ENCODE measurements at regions not wholly inside any gene's neighbourhood (a gene's known extent, or its start where the extent isn't known, plus 50 kb on each side); places are given as distances from the start of the nearest gene placed in this dataset.
"Not testable (repeated sequence)": the region's sequence is repeated elsewhere in the genome, so short reads cannot be mapped to it uniquely, and the experiment has no call there.

DNA sequence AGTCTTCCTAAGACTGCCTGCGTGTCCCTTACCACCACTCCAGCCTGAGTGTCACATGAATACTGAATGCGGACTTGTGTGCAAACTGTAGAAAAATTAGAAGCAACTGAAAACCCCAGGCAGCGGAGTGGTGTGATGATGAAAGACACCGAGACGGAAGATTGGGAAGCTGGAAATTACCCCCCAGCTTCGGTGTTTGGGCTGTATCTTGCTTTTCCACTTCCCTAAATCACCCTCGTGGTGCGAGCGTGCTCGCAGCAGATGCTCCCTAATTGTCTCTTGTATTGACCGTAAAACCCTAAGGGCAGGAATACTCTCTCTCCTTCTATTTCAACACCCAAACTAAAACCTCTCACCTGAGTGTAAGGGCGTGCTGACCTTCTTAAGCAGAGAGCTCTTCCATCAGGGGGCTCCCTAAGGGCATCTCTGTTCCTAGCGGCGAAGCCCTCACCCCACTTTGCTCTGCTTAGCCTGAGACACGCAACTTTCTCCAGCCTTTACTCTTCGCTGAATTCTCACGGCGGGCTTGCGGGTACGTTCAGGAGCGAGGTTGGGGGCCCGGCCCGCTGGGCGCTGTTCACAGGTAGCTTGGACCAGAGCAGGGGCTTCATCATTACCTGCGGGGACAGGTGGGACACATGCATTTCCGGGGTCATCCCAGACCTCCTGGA, 62.4 kb downstream of the CRYBB2 start:
- no peak for DNase-seq

DNA sequence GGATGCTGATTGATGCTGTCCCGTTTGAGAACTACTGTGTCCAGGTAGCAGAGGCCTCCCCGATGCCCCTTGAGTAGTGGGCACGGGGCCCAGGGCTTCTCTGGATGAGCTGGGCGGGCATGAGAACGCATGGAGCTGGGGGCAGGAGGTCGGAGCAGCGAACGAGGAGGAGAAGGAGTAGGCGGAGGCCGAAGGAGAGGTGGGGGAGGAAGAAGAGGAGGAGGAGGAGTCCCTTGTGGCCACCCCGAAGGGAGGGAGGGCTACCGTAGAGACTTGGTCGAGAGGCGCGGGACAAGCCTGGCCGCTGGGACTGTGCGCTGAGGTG, 62.9 kb downstream of the CRYBB2 start:
- DNase-seq = no peak

DNA sequence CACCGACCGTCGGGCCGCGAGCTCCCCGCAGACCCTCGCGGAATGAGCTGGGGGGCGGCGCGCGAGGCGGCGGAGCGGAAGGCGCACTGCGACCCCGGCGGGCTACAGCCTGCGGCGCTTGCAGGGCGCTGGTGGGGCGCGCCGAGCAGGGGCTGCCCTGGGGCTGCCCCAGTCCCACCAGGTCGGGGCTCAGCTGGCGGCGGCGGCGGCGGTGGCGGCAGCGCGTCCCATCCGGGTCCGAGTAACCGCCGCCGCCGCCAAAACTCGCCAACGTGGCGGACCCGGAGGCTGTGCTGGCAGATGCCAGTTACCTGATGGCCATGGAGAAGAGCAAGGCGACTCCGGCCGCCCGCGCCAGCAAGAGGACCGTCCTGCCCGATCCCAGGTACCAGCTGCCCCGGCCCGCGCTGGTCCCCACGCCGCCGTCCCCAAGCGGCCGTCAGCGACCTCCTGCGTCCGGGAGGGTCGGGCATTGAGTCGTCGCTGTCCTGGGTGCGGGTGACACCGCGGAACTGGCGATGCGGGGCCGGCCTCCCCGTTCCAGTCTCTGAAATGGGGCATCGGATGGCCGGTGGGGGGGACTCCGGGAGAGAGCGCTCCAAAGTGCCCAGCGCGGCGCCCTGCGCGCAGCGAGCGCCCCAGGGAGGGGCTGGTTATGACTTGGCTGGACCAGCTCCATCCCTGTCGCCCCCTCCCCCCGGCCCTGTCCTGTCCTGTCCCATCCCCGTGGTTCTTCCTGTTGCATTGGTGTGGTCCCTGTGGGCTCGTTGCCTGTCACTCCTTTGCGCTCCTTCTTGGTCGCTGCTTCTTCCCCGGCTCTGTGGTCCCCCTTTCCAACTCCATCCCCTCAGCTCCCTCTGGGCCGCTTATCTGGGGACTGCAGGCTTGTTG, 63.5 kb downstream of the CRYBB2 start:
- no peak for DNase-seq

DNA sequence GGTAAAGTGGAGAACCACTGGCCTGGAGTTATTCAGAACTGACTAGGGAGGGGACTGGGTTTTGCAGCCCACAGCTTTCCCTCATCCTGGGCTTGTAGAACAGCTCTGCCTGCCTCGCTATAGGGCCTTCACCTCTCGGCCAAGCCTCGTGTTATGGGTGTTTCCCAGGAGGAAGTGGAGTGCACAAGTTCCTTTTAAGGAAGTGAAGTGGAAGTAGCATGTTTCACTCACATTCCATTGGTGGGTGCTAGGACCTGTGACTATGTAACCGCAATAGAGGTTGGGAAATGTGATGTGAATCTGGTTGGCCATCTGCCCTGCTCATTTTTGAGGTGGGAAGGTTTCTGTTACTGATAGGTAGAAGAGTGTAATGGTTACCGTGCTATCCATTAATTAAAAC, 69.0 kb downstream of the CRYBB2 start:
- DNase-seq = not testable (repeated sequence)

DNA sequence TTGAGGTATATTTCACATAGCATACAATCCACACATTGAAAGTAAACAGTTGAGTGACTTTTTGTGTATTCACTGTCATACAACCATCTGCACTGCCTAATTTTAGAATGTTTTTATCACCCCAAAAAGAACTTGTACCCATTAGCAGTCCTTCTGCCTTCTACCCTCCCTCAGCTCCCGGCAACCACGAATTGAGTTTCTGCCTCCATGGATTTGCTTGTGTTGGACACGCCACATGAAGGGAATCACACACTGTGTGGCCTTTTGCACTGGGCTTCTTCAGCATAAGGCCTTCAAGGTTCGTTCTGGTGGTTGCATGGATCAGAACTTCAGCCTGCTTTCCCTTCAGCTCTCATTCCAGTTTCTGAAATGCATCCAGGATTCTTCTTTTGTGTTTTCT, 82.5 kb downstream of the CRYBB2 start:
- DNase-seq = not testable (repeated sequence)

DNA sequence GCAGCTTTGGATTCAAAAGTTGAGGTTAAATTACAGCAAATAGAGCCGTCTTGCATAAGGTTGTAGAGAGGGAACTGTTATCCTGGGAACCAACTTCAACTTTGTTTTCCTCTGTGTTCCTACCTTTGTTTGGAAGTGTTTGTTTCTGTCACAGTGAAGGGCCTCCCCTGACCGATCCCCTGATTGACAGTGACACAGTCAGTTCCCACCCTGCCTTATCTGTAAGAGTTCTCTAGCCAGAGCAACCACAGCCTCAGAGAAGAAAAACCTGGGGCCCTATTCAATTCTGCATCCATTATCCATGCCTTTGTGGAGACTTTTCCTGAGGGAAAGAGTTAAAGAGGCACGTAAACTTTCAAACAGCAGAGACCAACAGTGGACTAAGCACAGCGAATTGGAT, 90.1 kb downstream of the CRYBB2 start:
- DNase-seq = not testable (repeated sequence)

DNA sequence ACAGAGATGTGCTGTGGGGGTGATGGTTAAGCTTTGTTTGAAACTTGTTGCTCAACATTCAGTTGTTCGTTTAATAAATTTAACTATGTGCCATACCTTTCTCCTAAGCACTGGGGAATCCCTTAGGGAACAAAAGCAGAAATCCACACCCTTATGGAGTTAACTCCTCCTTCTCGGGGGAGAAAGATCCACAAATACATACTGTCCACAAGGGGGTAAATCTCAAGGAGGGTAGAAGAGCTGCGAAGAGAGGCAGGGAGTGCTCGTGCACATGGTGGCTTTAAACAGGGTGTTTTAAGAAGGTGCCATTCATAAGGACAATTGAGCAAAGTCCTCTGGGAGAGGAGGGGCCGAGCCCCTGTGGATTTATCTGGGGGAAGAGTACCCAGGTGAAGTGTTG, 92.5 kb downstream of the CRYBB2 start:
- not testable (repeated sequence) for DNase-seq

DNA sequence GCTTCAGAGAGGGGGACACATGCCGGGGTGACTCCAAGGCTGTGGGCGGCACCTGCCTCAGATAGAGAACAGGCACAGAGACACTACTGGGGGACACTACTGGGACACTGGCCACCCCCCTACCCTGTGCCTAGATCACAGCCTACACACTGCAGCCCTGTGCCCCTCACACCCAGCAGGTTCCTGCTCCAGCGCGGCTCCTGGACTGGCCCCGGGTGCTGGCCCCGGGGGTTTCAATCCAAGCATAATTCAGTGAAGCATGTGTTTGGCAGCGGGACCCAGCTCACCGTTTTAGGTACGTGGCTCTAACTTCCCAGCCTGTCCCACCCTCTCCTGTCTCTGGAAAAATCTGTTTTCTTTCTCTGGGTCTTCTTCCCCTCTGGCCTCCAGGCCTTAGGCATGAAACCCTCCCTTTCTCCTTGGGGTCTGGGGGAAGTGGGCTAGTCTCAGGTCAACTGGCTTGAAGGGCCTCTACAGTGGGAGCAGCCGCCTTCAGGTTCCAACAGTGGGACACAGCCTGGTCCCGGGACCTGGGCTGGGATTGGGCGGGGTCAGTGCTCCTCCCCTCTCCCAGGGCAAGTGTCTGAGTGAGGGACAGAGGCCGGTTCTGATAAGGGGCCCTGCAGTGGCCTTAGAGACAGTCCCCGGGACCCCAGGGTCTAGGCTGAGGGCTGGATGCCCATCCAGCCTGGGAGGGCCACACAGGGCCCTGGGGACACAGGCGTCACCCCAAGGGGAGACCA, 98.8 kb downstream of the CRYBB2 start:
- DNase-seq = no peak

DNA sequence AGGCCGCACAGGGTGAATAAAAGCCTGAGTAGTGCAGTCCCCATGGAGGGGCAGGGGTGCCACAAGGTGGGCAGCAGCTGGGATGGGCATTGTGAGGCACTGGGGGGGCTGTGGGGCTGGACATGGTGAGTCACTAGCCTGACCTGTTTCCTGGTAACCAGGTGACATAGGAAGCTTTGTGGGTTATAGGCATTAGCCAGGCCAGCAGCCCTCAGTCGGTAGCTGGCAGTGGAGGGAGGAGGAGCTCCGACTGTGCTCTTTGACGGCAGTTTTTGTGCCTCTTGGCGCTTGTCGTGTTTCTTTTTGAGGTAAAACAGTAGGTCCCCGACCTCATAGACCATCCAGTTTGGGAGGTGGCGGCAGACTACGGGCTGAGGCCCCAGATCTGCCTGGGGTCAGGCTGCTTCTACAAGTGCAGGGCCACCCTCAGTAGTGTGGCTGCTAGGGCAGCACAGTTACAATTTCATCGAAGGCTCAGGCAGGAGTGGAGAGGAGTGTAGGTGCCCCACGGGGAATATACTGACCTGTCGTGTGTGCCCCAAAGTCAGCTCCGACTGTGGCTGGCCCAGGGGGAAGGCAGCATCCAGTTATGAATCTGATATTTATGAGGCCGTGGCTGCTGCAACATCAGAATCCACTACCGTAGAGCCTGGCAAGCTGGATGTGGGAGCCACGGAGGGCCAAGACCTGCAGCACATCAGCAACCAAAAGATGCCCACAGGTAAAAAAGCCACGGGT, 107.7 kb downstream of the CRYBB2 start:
- no peak for DNase-seq

DNA sequence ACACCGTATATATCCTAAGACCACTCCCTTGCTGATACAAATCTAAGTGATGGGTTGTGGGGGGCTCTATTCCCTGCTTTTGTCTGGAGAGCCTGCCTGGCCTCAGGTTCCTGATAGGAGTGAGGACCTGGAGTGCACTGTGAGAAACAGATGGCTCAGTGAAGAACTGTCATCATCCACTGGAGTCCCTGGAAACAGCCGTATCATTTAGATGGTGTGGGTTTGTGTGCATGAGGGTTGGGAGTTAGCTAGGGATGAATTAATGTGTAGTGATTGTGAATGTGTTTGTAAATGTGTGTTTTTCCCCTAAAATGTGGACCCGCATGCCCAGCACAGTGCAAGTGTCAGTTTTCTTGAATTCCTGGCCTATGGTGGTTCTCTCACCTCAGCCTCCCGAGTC, 111.6 kb downstream of the CRYBB2 start:
- no peak for DNase-seq

DNA sequence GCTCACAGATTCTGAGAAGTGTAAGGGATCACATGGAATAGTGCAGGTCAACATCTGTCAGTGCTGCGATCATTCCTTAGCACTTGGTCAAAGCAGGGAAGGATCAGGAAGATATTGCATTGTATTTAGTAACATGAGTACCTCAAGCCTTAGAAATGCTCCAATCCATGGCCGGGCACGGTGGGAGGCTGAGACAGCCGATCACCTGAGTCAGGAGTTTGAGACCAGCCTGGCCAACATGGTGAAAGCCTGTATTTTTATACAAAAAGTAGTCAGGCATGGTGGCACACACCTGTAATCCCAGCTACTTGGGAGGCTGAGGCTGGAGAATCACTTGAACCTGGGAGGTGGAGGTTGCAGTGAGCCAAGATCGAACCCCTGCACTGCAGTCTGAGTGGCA, 112.5 kb downstream of the CRYBB2 start:
- not testable (repeated sequence) for DNase-seq

DNA sequence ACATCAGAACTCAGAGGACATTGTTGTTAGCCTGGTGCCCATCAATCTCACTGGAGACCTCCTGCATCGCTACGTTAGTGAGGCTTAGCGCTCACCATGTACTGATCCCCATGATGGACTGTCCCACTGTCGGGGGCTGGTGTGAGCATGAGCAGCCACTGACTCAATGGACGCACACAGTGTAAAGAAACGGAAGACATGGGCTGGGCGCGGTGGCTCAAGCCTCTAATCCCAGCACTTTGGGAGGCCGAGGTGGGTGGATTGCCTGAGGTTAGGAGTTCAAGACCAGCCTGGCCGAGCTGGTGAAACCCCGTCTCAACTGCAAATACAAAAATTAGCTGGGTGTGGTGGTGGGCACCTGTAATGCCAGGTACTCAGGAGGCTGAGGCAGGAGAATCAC, 112.9 kb downstream of the CRYBB2 start:
- DNase-seq = no peak

DNA sequence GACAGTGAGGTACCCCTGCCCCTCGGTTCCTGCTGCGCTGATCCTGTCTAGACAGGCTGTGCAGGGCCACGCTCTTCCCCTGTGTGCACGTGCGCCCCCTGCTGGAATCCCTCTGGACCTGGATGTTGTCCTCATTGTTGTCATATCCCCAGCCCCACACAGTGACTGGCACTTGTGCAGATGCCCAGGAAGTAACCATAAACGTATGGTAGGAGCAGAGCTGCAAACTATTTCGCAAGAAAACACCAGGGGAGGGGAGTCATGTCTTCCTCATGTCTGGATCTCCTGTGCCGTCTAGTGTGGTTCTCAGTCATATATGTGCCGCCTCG, 114.7 kb downstream of the CRYBB2 start:
- peak; percentile 48 for DNase-seq

DNA sequence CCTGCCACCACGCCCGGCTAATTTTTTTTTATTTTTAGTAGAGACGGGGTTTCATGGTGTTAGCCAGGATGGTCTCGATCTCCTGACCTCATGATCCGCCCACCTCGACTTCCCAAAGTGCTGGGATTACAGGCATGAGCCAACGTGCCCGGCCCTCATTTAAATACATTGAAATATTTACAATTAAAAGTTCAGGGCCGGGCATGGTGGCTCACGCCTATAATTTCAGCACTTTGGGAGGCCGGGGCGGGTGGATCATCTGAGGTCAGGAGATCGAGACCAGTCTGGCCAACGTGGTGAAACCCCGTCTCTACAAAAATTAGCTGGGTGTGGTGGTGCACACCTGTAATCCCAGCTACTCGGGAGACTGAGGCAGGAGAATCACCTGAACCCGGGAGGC, 115.2 kb downstream of the CRYBB2 start:
- DNase-seq = not testable (repeated sequence)

DNA sequence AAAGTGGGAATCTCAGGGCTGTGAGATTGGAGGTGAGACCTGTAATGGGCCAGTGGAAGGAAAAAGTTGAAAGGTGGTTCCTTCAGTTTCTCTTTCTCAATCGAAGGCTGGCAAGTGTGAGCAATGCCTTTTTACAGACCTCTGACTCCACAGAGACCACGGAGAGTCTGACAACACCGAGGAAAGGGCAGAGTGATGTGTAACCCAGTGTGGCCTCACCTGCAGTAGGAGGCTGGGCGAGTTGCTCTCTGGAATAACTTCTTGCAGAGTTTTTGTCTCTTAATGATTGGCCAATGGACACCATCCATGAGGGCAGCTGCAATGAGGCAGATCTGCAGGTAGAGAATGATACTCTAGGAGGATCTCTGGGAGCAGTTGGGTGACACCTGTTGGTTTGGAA, 115.8 kb downstream of the CRYBB2 start:
- DNase-seq = not testable (repeated sequence)

DNA sequence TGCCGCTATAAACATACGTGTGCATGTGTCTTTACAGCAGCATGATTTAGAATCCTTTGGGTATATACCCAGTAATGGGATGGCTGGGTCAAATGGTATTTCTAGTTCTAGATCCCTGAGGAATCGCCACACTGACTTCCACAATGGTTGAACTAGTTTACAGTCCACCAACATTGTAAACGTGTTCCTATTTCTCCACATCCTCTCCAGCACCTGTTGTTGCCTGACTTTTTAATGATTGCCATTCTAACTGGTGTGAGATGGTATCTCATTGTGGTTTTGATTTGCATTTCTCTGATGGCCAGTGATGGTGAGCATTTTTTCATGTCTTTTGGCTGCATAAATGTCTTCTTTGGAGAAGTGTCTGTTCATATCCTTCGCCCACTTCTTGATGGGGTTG, 121.1 kb downstream of the CRYBB2 start:
- not testable (repeated sequence) for DNase-seq

DNA sequence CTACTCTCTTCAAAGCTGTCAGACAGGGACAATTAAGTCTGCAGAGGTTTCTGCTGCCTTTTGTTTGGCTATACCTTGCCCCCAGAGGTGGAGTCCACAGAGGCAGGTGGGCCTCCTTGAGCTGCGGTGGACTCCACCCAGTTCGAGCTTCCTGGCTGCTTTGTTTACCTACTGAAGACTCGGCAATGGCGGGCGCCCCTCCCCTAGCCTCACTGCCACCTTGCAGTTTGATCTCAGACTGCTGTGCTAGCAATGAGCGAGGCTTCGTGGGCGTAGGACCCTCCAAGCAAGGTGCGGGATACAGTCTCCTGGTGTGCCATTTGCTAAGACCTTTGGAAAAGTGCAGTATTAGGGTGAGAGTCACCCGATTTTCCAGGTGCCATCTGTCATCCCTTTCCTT, 124.9 kb downstream of the CRYBB2 start:
- DNase-seq = not testable (repeated sequence)

DNA sequence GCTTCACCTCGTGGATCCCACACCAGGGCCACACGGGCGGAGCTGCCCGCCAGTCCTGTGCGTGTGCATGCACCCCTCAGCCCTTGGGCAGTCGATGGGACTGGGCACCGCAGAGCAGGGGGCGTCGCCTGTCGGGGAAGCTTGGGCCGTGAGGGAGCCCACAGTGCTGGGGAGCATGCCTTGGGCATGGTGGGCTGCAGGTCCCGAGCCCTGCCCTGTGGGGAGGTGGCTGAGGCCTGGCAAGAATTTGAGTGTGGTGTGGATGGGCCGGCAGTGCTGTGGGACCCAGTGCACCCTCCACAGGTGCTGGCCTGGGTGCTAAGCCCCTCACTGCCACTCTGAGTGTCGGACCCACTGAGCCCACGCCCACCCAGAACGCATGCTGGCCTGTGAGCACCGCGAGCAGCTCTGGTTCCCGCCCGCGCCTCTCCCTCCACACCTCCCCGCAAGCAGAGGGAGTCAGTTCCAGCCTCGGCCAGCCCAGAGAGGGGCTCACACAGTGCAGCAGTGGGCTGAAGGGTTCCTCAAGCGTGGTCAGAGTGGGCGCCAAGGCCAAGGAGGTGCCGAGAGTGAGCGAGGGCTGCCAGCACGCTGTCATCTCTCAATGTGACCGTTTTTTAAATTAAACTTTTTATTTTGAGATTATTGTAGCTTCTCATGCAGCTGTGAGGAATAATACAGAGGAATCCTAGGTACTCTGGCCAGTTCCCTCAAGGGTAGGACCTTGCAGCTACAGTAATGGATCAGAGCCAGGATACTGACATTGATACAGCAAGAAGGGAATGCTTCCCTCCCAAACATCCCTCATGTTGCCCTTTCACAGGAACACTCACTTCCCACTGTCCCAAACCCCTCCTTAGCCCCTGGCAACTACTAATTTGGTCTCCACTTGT, 127.7 kb downstream of the CRYBB2 start:
- DNase-seq = no peak

DNA sequence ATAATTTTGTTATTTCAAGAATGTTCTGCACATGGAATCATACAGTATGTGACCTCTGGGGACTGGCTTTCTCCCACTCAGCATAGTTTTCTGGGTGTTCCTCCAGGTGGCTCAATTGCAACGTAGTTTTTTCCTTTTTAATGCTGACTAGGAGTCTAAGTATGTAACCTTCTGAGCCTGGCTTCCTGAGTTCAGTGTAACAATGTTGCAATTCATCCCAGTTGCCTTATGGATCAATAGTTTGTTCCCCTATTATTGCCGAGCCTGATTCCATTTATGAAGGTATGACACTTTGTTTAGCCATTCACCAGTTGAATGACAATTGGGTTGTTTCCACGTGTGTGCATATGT, 128.3 kb downstream of the CRYBB2 start:
- no peak for DNase-seq

DNA sequence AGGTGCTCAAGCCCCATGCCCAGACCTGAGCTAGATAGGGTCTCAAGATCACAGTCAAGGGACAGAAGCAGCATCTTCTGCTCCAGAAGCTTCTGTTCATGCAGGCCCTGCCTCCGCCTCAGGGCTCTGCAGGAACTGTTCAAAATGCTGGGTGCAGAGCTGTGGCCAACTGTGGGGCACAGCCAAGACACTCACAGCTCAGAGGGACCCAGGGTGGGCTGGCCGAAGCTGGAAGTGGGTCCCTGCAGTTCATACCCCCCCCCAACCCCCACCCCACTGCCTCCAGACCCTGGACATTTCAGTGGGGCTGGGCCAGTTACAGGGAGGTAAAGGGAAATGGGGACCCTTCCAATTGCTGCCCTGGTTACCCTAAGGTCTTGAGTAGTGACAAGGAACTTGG, 129.0 kb downstream of the CRYBB2 start:
- no peak for DNase-seq

DNA sequence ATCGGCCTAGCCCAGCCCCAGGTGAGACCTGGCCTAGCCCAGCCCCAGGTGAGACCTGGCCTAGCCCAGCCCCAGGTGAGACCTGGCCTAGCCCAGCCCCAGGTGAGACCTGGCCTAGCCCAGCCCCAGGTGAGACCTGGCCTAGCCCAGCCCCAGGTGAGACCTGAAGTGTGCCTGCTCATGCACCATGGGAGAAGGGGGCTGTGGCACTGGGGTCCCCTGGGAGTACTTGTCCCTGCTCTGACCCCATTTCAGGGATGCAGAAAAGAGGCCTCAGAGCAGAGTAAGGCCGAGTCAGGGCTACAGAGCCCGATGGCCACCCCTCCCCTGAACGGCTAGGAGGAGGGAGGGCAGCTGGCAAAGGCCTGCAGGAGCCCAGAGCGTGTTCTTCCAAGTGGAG, 129.6 kb downstream of the CRYBB2 start:
- not testable (repeated sequence) for DNase-seq

DNA sequence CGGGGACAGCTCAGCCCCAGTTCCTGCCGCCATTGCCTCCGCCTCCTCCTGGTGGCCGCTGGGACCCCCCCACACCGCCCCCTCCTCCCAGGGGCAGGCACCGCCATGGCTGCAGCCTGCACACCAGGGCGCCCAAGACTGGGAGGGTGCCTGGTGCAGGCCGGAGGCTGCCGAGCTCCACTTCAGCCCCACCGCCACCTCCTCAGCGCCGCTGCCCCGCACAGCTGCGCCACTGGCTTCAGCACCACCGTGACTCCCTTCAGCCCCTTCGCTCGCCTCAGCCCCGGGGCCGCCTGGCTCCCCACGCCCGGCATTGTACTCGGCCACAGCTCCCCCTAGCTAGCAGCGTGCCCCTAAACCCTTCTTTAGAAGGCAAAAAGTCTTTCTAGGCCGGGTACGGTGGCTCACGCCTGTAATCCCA, 131.1 kb downstream of the CRYBB2 start:
- DNase-seq = no peak

All from NCI-H146 (cell line).